ENCODE measurements at regions not wholly inside any gene's neighbourhood (a gene's known extent, or its start where the extent isn't known, plus 50 kb on each side); places are given as distances from the start of the nearest gene placed in this dataset.

DNA sequence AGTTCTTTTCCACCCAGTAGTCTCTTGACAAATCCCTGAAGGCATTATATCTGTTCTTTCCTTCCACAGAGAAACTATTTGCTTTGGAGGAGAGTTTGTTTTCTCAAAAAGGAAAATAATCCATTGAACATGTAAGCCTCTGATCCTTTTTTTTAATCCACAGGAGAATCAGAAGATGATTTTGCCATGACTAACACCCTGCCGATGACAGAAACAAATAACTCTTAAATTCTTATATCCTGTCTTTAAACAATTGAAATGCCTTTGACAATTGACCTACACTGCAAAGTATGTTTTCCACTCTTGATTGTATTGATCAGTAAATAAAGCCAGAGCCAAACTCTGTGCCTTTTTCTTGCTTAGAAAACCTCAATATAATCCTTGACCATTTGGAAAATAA, 666.4 kb upstream of the CTNND2 start (continued):
- TF ChIP-seq, protein P1, sequence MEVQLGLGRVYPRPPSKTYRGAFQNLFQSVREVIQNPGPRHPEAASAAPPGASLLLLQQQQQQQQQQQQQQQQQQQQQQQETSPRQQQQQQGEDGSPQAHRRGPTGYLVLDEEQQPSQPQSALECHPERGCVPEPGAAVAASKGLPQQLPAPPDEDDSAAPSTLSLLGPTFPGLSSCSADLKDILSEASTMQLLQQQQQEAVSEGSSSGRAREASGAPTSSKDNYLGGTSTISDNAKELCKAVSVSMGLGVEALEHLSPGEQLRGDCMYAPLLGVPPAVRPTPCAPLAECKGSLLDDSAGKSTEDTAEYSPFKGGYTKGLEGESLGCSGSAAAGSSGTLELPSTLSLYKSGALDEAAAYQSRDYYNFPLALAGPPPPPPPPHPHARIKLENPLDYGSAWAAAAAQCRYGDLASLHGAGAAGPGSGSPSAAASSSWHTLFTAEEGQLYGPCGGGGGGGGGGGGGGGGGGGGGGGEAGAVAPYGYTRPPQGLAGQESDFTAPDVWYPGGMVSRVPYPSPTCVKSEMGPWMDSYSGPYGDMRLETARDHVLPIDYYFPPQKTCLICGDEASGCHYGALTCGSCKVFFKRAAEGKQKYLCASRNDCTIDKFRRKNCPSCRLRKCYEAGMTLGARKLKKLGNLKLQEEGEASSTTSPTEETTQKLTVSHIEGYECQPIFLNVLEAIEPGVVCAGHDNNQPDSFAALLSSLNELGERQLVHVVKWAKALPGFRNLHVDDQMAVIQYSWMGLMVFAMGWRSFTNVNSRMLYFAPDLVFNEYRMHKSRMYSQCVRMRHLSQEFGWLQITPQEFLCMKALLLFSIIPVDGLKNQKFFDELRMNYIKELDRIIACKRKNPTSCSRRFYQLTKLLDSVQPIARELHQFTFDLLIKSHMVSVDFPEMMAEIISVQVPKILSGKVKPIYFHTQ (CRISPR knock-in tag; IDR thresholded peaks at IDR 0.05), result no peak
- TF ChIP-seq, protein P2, sequence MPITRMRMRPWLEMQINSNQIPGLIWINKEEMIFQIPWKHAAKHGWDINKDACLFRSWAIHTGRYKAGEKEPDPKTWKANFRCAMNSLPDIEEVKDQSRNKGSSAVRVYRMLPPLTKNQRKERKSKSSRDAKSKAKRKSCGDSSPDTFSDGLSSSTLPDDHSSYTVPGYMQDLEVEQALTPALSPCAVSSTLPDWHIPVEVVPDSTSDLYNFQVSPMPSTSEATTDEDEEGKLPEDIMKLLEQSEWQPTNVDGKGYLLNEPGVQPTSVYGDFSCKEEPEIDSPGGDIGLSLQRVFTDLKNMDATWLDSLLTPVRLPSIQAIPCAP (CRISPR knock-in tag; IDR thresholded peaks at IDR 0.05), result no peak
- no peak for TF ChIP-seq FOXP1 (CRISPR knock-in tag; IDR thresholded peaks at IDR 0.05; ENCODE audit: borderline replicate concordance)
- TF ChIP-seq, protein P3, sequence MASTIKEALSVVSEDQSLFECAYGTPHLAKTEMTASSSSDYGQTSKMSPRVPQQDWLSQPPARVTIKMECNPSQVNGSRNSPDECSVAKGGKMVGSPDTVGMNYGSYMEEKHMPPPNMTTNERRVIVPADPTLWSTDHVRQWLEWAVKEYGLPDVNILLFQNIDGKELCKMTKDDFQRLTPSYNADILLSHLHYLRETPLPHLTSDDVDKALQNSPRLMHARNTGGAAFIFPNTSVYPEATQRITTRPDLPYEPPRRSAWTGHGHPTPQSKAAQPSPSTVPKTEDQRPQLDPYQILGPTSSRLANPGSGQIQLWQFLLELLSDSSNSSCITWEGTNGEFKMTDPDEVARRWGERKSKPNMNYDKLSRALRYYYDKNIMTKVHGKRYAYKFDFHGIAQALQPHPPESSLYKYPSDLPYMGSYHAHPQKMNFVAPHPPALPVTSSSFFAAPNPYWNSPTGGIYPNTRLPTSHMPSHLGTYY (CRISPR knock-in tag; IDR thresholded peaks at IDR 0.05), result no peak
- TF ChIP-seq MYBL2 (CRISPR knock-in tag; IDR thresholded peaks at IDR 0.05), result no peak
- TF ChIP-seq ZBTB21 (CRISPR knock-in tag; IDR thresholded peaks at IDR 0.05; ENCODE audit: borderline replicate concordance), result no peak
- TF ChIP-seq ZNF671 (CRISPR knock-in tag; IDR thresholded peaks at IDR 0.05), result no peak
- no peak for TF ChIP-seq ZNF416 (CRISPR knock-in tag; IDR thresholded peaks at IDR 0.05)
- TF ChIP-seq, protein P4, sequence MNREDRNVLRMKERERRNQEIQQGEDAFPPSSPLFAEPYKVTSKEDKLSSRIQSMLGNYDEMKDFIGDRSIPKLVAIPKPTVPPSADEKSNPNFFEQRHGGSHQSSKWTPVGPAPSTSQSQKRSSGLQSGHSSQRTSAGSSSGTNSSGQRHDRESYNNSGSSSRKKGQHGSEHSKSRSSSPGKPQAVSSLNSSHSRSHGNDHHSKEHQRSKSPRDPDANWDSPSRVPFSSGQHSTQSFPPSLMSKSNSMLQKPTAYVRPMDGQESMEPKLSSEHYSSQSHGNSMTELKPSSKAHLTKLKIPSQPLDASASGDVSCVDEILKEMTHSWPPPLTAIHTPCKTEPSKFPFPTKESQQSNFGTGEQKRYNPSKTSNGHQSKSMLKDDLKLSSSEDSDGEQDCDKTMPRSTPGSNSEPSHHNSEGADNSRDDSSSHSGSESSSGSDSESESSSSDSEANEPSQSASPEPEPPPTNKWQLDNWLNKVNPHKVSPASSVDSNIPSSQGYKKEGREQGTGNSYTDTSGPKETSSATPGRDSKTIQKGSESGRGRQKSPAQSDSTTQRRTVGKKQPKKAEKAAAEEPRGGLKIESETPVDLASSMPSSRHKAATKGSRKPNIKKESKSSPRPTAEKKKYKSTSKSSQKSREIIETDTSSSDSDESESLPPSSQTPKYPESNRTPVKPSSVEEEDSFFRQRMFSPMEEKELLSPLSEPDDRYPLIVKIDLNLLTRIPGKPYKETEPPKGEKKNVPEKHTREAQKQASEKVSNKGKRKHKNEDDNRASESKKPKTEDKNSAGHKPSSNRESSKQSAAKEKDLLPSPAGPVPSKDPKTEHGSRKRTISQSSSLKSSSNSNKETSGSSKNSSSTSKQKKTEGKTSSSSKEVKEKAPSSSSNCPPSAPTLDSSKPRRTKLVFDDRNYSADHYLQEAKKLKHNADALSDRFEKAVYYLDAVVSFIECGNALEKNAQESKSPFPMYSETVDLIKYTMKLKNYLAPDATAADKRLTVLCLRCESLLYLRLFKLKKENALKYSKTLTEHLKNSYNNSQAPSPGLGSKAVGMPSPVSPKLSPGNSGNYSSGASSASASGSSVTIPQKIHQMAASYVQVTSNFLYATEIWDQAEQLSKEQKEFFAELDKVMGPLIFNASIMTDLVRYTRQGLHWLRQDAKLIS (CRISPR knock-in tag; IDR thresholded peaks at IDR 0.05; ENCODE audit: borderline replicate concordance), result no peak
- TF ChIP-seq NR2C2 (CRISPR knock-in tag; IDR thresholded peaks at IDR 0.05), result no peak
- TF ChIP-seq, protein P5, sequence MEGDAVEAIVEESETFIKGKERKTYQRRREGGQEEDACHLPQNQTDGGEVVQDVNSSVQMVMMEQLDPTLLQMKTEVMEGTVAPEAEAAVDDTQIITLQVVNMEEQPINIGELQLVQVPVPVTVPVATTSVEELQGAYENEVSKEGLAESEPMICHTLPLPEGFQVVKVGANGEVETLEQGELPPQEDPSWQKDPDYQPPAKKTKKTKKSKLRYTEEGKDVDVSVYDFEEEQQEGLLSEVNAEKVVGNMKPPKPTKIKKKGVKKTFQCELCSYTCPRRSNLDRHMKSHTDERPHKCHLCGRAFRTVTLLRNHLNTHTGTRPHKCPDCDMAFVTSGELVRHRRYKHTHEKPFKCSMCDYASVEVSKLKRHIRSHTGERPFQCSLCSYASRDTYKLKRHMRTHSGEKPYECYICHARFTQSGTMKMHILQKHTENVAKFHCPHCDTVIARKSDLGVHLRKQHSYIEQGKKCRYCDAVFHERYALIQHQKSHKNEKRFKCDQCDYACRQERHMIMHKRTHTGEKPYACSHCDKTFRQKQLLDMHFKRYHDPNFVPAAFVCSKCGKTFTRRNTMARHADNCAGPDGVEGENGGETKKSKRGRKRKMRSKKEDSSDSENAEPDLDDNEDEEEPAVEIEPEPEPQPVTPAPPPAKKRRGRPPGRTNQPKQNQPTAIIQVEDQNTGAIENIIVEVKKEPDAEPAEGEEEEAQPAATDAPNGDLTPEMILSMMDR (IDR thresholded peaks at IDR 0.05), result no peak
- TF ChIP-seq, protein P6, sequence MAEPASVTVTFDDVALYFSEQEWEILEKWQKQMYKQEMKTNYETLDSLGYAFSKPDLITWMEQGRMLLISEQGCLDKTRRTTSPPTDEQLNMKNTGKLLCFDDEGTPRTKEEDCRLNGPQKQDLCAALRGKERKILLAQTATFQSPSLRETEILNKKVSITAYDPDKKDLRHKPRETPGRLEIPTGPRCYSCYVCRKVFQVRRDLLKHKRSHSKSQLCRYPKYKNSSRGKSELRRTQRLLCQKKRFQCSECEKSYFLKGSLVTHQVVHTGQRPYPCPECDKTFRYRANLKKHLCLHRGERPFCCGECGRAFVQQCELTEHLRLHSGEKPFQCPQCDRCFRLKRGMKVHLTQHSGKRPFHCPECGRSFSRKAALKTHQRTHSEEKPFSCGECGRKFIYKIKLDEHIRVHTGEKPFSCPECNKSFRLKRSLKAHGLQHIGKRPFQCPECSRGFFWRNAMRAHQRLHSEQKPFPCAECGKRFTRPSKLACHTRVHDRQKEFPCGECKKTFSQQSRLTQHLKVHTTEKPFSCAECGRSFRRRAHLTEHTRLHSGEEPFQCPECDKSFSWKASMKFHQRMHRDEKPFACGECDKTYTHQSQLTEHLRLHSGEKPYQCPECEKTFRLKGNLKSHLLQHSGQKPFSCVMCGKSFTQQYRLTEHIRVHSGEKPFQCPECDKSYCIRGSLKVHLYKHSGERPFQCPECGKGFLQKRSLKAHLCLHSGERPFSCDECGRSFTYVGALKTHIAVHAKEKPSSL (CRISPR knock-in tag; conservative IDR thresholded peaks at IDR 0.05), result no peak
- no peak for TF ChIP-seq CREM (CRISPR knock-in tag; IDR thresholded peaks at IDR 0.05)
- no peak for TF ChIP-seq JUN (CRISPR knock-in tag; IDR thresholded peaks at IDR 0.05)

DNA sequence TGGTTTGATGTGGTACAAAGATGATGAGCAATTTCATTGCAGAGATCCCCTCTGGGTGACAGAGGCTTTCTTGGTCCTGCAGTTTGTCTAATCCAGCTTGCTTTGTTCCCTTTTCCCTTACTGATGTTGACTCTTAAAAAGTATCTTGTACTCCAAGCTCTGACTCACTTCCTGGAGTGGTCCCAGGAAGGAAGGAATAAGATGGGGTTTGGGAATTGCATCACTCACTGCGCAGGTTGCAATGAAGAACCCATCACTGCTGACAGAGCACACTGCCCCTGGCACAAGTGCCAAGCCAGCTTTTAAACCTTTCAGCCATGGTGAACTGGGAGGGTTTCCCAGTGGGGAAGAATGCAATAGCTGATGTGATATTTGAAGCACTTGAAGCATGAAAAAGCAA, 662.2 kb upstream of the CTNND2 start:
- POLR2A ChIA-PET, result no interaction called here
- H3K27me3 Mint-ChIP-seq (ENCODE audit: low read depth), result peaks cover 4% of the 10 kb centered on the region; the same call in 1 of the 2 replicates
- CTCF ChIA-PET, result no interaction called here
- DNase-seq (ENCODE audit: low spot score) (no peak), ATAC-seq (no peak)
- H3K27ac Mint-ChIP-seq, result no peak overlapping the region
- peaks cover 18% of the 10 kb centered on the region for H3K36me3 Mint-ChIP-seq
- H3K4me1 Mint-ChIP-seq, result peaks cover 2% of the 10 kb centered on the region; the same call in 1 of the 2 replicates
- no peak overlapping the region for H3K4me3 Mint-ChIP-seq
- H3K9me3 Mint-ChIP-seq, result peaks cover 34% of the 10 kb centered on the region
- no peak for TF ChIP-seq NR3C1 (CRISPR knock-in tag; conservative IDR thresholded peaks at IDR 0.05; ENCODE audit: low read depth)
- no peak for TF ChIP-seq SMAD3 (CRISPR knock-in tag; IDR thresholded peaks at IDR 0.05; ENCODE audit: borderline replicate concordance)
- TF ChIP-seq, protein P2 (CRISPR knock-in tag; IDR thresholded peaks at IDR 0.05), result no peak
- TF ChIP-seq NR1H2 (CRISPR knock-in tag; IDR thresholded peaks at IDR 0.05), result no peak
- TF ChIP-seq, protein P7, sequence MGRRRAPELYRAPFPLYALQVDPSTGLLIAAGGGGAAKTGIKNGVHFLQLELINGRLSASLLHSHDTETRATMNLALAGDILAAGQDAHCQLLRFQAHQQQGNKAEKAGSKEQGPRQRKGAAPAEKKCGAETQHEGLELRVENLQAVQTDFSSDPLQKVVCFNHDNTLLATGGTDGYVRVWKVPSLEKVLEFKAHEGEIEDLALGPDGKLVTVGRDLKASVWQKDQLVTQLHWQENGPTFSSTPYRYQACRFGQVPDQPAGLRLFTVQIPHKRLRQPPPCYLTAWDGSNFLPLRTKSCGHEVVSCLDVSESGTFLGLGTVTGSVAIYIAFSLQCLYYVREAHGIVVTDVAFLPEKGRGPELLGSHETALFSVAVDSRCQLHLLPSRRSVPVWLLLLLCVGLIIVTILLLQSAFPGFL (CRISPR knock-in tag; IDR thresholded peaks at IDR 0.05; ENCODE audit: borderline replicate concordance), result no peak
- no peak for TF ChIP-seq ZNF416 (CRISPR knock-in tag; IDR thresholded peaks at IDR 0.05)
- TF ChIP-seq, protein P8, sequence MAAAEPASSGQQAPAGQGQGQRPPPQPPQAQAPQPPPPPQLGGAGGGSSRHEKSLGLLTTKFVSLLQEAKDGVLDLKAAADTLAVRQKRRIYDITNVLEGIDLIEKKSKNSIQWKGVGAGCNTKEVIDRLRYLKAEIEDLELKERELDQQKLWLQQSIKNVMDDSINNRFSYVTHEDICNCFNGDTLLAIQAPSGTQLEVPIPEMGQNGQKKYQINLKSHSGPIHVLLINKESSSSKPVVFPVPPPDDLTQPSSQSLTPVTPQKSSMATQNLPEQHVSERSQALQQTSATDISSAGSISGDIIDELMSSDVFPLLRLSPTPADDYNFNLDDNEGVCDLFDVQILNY (CRISPR knock-in tag; IDR thresholded peaks at IDR 0.05), result no peak

Measured in WTC11 (cell line).